SK-N-SH (cell line): ENCODE measurements at regions not wholly inside any gene's neighbourhood (a gene's known extent, or its start where the extent isn't known, plus 50 kb on each side); places are given as distances from the start of the nearest gene placed in this dataset.
"Not testable (repeated sequence)": the region's sequence is repeated elsewhere in the genome, so short reads cannot be mapped to it uniquely, and the experiment has no call there.

Experiments used
- CTCF ChIA-PET: fragments of 300-600, 350-600 bp; formaldehyde crosslinking; extraction: SDS; loops from one replicate; lab custom pipeline; 2021; lab: Yijun Ruan, JAX
- POLR2A ChIA-PET: fragments of 350-600 bp; sonication (Branson Sonifier 250); formaldehyde crosslinking; extraction: SDS; loops from one replicate; lab custom pipeline; 2020; ENCODE audit warnings: antibody characterized with exemption, inconsistent platforms; lab: Yijun Ruan, JAX
- DNase-seq: peaks from one replicate; pipeline ENCODE4 v3.0.0; 2012
- H2AFZ ChIP-seq: fragments of 200-600 bp; sonication (generic); 2 replicates; pipeline ENCODE4 v1.8.1; 2016; ENCODE audit warnings: antibody characterized with exemption, mild to moderate bottlenecking, low read depth
- H3F3A ChIP-seq: fragments of 200-600 bp; sonication (generic); replicated peaks from 2 replicates; pipeline ENCODE3; 2016; ENCODE audit warnings: antibody characterized with exemption, mild to moderate bottlenecking; ENCODE audit not compliant: insufficient read depth
- H3K27ac ChIP-seq, 2 experiments: fragments of 200-500 bp in 1 of 2; fragments of 200-600 bp in 1 of 2; sonication (Bioruptor generic) in 1 of 2; sonication (generic), shearing (Covaris generic) in 1 of 2; 2 replicates each; pipeline versions ENCODE4 v1.5.1 to v1.6.1; 2014 to 2016; ENCODE audit warnings: low read depth in 2 of 2, inconsistent platforms in 1 of 2, low read length in 1 of 2, mild to moderate bottlenecking in 1 of 2, mixed read lengths in 1 of 2
- H3K27me3 ChIP-seq: fragments of 200-600 bp; sonication (generic), shearing (Covaris generic); 2 replicates; pipeline ENCODE4 v1.6.1; 2016; ENCODE audit warnings: mixed run types; ENCODE audit not compliant: insufficient read depth
- H3K36me3 ChIP-seq, 2 experiments: fragments of 200-500 bp in 1 of 2; fragments of 200-600 bp in 1 of 2; sonication (Bioruptor generic) in 1 of 2; sonication (generic) in 1 of 2; replicated peaks in 1 of 2; 2 replicates each; pipeline versions ENCODE3 to v1.5.1; 2014 to 2016; ENCODE audit warnings: low read length in 1 of 2, mild to moderate bottlenecking in 1 of 2; ENCODE audit not compliant: insufficient read depth in 2 of 2, control insufficient read depth in 1 of 2
- H3K4me1 ChIP-seq, 2 experiments: fragments of 200-500 bp in 1 of 2; fragments of 200-600 bp in 1 of 2; sonication (Bioruptor generic) in 1 of 2; sonication (generic), shearing (Covaris generic) in 1 of 2; 2 replicates each; pipeline versions ENCODE4 v1.5.1 to v1.6.1; 2014 to 2016; ENCODE audit warnings: low read depth in 1 of 2, low read length in 1 of 2, mixed run types in 1 of 2; ENCODE audit not compliant: insufficient read depth in 2 of 2, control insufficient read depth in 1 of 2
- H3K4me2 ChIP-seq: fragments of 200-600 bp; sonication (generic), shearing (Covaris generic); 2 replicates; pipeline ENCODE4 v1.6.1; 2017; ENCODE audit warnings: mixed run types
- H3K4me3 ChIP-seq, 2 experiments: fragments of 200-500 bp in 1 of 2; fragments of 200-600 bp in 1 of 2; sonication (Bioruptor generic) in 1 of 2; sonication (generic), shearing (Covaris generic) in 1 of 2; 2 replicates each; pipeline versions ENCODE4 v1.5.1 to v1.8.1; 2014 to 2016; ENCODE audit warnings: low read depth in 2 of 2, inconsistent platforms in 1 of 2, low read length in 1 of 2, mild to moderate bottlenecking in 1 of 2, mixed read lengths in 1 of 2, moderate library complexity in 1 of 2
- H3K79me2 ChIP-seq: fragments of 200-600 bp; sonication (generic); 2 replicates; pipeline ENCODE4 v1.8.1; 2017; ENCODE audit warnings: mild to moderate bottlenecking; ENCODE audit not compliant: insufficient read depth
- H3K9ac ChIP-seq: fragments of 200-600 bp; sonication (generic); 2 replicates; pipeline ENCODE4 v1.6.1; 2017; ENCODE audit warnings: mixed run types
- H3K9me2 ChIP-seq: fragments of 200-600 bp; sonication (generic); 2 replicates; pipeline ENCODE4 v1.6.1; 2017; ENCODE audit warnings: mixed run types
- H3K9me3 ChIP-seq: fragments of 200-600 bp; sonication (generic); 2 replicates; pipeline ENCODE4 v1.6.1; 2017; ENCODE audit warnings: mixed run types, mild to moderate bottlenecking, moderate library complexity
- H4K20me1 ChIP-seq: fragments of 200-600 bp; sonication (generic); 2 replicates; pipeline ENCODE4 v1.6.1; 2017; ENCODE audit warnings: mild to moderate bottlenecking, mixed run types; ENCODE audit not compliant: insufficient read depth
- WGBS: methylation state at CpG from one replicate; pipeline ENCODE4 v1.1.6; 2017; ENCODE audit warnings: low lambda C conversion rate; 5-methylcytosine and 5-hydroxymethylcytosine counted together

DNA sequence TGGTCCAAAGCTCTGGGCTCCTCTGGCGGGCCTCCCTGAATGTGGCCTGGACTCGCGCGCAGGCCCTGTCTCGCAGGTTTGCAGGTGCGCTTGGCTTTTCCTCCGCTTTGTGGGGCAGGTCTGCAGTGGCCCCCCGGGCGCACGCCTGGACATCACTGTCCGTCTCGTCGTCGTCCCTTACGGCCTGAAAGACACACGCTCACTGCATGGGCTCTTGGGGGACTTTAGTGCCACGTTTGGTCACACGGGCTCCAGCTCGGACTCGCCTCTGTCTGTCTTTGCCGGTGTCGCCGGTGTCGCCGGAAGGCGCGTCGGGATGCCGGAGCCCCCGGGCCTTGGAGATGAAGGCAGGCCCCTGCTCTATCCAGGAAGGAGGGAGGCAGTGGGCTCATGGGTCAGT, 1419.9 kb upstream of the PCDH10 start:
- POLR2A ChIA-PET, H2AFZ ChIP-seq, H4K20me1 ChIP-seq, H3K4me1 ChIP-seq, CTCF ChIA-PET, H3K9ac ChIP-seq, H3K9me2 ChIP-seq, H3K4me2 ChIP-seq, H3K36me3 ChIP-seq, DNase-seq, H3F3A ChIP-seq, H3K27ac ChIP-seq, H3K4me3 ChIP-seq, H3K9me3 ChIP-seq, H3K79me2 ChIP-seq, H3K27me3 ChIP-seq: not testable (repeated sequence)
- WGBS: 70% methylated on average over 4 of the region's 30 CpGs

DNA sequence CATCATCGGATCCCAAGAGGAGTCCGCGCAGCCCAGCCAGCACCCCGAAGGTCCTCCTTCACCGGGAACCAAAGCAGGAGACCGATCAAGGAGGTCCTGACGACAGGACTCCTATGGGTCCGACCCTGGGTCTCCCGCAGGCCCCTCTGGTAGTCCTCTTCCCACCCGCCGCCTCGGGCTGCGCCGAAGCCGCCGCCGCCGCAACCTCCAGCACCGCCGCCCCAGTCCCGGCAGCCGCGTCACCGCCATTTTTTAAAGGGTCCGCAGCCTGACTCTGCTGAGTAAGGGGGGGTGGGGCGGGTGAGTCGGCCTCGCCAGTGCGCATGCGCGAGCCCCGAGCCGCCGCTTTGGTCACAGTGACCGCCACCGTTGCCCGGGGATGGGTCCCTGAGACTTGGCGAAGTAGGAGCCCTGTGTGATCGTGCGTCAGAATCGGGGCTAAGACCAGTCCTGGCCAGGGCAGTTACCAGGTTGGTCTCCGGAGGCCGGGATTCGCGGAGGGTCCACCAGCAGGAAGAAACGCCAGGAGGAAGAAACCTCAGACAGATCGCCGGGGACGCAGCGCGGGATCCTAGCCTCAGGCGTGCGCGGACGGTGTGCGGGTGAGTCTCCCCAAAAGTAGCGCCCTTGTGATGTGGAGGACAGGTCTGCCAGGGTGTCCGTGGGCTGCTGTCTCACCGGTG, 1419.2 kb upstream of the PCDH10 start:
- H3K9me2 ChIP-seq, DNase-seq, H3K4me3 ChIP-seq, CTCF ChIA-PET, H3K9ac ChIP-seq, H3F3A ChIP-seq, H3K4me1 ChIP-seq, H3K27ac ChIP-seq, POLR2A ChIA-PET, H3K27me3 ChIP-seq, H3K9me3 ChIP-seq, H4K20me1 ChIP-seq, H3K79me2 ChIP-seq, H2AFZ ChIP-seq, H3K4me2 ChIP-seq, H3K36me3 ChIP-seq: not testable (repeated sequence)
- 76% methylated on average over 27 of the region's 59 CpGs for WGBS

GRCh38 chr4:131730574-131730973, 1418.5 kb upstream of the PCDH10 start:
- H3K79me2 ChIP-seq, POLR2A ChIA-PET, H2AFZ ChIP-seq, H3K36me3 ChIP-seq, H3K4me2 ChIP-seq, H3K27ac ChIP-seq, H3K4me1 ChIP-seq, H3K9me2 ChIP-seq, H3K27me3 ChIP-seq, DNase-seq, H3K9me3 ChIP-seq, CTCF ChIA-PET, H4K20me1 ChIP-seq, H3K9ac ChIP-seq, H3F3A ChIP-seq, H3K4me3 ChIP-seq: not testable (repeated sequence)
- 56% methylated on average over 16 of the region's 28 CpGs for WGBS

DNA sequence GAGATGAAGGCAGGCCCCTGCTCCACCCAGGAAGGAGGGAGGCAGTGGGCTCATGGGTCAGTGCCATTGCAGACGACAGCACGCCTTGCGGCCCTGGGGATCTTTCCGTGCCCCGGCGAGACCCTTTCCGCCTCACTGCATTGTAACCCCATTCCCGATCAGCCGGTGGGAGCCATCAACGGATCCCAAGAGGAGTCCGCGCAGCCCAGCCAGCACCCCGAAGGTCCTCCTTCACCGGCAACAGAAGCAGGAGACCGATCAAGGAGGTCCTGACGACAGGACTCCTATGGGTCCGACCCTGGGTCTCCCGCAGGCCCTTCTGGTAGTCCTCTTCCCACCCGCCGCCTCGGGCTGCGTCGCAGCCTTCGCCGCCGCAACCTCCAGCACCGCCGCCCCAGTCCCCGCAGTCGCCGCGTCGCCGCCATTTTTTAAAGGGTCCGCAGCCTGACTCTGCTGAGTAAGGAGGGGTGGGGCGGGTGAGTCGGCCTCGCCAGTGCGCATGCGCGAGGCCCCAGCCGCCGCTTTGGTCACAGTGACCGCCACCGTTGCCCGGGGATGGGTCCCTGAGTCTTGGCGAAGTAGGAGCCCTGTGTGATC, 1417.0 kb upstream of the PCDH10 start:
- 84% methylated on average over 23 of the region's 47 CpGs for WGBS
- H3K9me3 ChIP-seq, H3K79me2 ChIP-seq, CTCF ChIA-PET, H4K20me1 ChIP-seq, H3F3A ChIP-seq, POLR2A ChIA-PET, H3K9ac ChIP-seq, H2AFZ ChIP-seq, H3K36me3 ChIP-seq, H3K27ac ChIP-seq, H3K4me3 ChIP-seq, H3K27me3 ChIP-seq, H3K9me2 ChIP-seq, H3K4me2 ChIP-seq, H3K4me1 ChIP-seq, DNase-seq: not testable (repeated sequence)

DNA sequence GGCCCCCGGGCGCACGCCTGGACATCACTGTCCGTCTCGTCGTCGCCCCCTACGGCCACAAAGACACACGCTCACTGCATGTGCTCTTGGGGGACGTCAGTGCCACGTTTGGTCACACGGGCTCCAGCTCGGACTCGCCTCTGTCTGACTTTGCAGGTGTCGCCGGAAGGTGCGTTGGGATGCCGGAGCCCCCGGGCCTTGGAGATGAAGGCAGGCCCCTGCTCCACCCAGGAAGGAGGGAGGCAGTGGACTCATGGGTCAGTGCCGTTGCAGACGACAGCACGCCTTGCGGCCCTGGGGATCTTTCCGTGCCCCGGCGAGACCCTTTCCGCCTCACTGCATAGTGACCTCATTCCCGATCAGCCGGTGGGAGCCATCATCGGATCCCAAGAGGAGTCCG, 1414.8 kb upstream of the PCDH10 start:
- H3K4me2 ChIP-seq, H3K4me3 ChIP-seq, DNase-seq, H3K27me3 ChIP-seq, H3F3A ChIP-seq, POLR2A ChIA-PET, H3K27ac ChIP-seq, H3K9ac ChIP-seq, H3K4me1 ChIP-seq, H3K36me3 ChIP-seq, H4K20me1 ChIP-seq, CTCF ChIA-PET, H3K9me2 ChIP-seq, H3K9me3 ChIP-seq, H3K79me2 ChIP-seq, H2AFZ ChIP-seq: not testable (repeated sequence)
- 63% methylated on average over 8 of the region's 31 CpGs for WGBS

- H3K4me2 ChIP-seq, H3K27ac ChIP-seq, CTCF ChIA-PET, H2AFZ ChIP-seq, H3K9ac ChIP-seq, DNase-seq, H3K27me3 ChIP-seq, H3K9me2 ChIP-seq, H3K4me3 ChIP-seq, H3K4me1 ChIP-seq, H3K79me2 ChIP-seq, POLR2A ChIA-PET, H3F3A ChIP-seq, H3K9me3 ChIP-seq, H4K20me1 ChIP-seq, H3K36me3 ChIP-seq: not testable (repeated sequence)
- WGBS: 70% methylated on average over 17 of the region's 51 CpGs
Measured at GRCh38 chr4:131734851-131735385, 1414.2 kb upstream of the PCDH10 start.
